IMR-90 (cell line): ENCODE measurements at regions not wholly inside any gene's neighbourhood (a gene's known extent, or its start where the extent isn't known, plus 50 kb on each side); places are given as distances from the start of the nearest gene placed in this dataset.

Source experiments
- ATAC-seq: fragments of 200-7000 bp; cut with Tn5 transposase; 2 replicates; pipeline ENCODE4 v1.9.1; 2020; ENCODE audit warnings: low read depth, mild to moderate bottlenecking, moderate library complexity
- BruUV-seq: library from RNA; stranded (reverse); fragments of 400-500 nt; replicated peaks from 2 replicates; lab custom pipeline; 2021; lab: Mats Ljungman, UMichigan
- CTCF ChIA-PET: fragments of 300-600 bp; formaldehyde crosslinking; extraction: SDS; loops from one replicate; lab custom pipeline; 2021; ENCODE audit warnings: antibody characterized with exemption; lab: Yijun Ruan, JAX
- POLR2A ChIA-PET: fragments of 300-600 bp; sonication (Branson Sonifier 250); formaldehyde crosslinking; loops from one replicate; lab custom pipeline; 2022; ENCODE audit warnings: antibody characterized with exemption; ENCODE audit not compliant: unreplicated experiment; lab: Charles Lee
- DNase-seq: peaks from one replicate; pipeline ENCODE4 v3.0.0; 2013
- H2AFZ ChIP-seq: replicated peaks from 2 replicates; pipeline ENCODE3; 2013; ENCODE audit warnings: low read length, mild to moderate bottlenecking; ENCODE audit not compliant: poor library complexity
- H2AK5ac ChIP-seq: 2 replicates; pipeline ENCODE4 v1.6.1; 2013; ENCODE audit warnings: low read depth, low read length, inconsistent platforms
- H2AK9ac ChIP-seq: replicated peaks from 2 replicates; pipeline ENCODE3; 2013; ENCODE audit warnings: mild to moderate bottlenecking, low read depth, low read length, moderate library complexity; ENCODE audit not compliant: poor library complexity
- H2BK120ac ChIP-seq: 2 replicates; pipeline ENCODE4 v1.6.1; 2013; ENCODE audit warnings: low read depth, low read length, inconsistent platforms
- H2BK15ac ChIP-seq: 3 replicates; pipeline ENCODE4 v1.6.1; 2013; ENCODE audit warnings: low read depth, low read length, inconsistent platforms
- H2BK20ac ChIP-seq: 2 replicates; pipeline ENCODE4 v1.6.1; 2013; ENCODE audit warnings: low read depth, mild to moderate bottlenecking, inconsistent platforms, low read length, moderate library complexity
- H2BK5ac ChIP-seq: 2 replicates; pipeline ENCODE4 v1.6.1; 2013; ENCODE audit warnings: mild to moderate bottlenecking, low read depth, low read length, inconsistent platforms; ENCODE audit not compliant: poor library complexity, severe bottlenecking
- H3K14ac ChIP-seq: replicated peaks from 2 replicates; pipeline ENCODE4 v1.6.1; 2013; ENCODE audit warnings: low read depth, low read length, inconsistent platforms
- H3K18ac ChIP-seq: 2 replicates; pipeline ENCODE4 v1.6.1; 2013; ENCODE audit warnings: low read depth, low read length, control low read depth
- H3K23ac ChIP-seq: 2 replicates; pipeline ENCODE4 v1.6.1; 2013; ENCODE audit warnings: low read depth, low read length, inconsistent platforms
- H3K27ac ChIP-seq: 2 replicates; pipeline ENCODE4 v1.5.1; 2013; ENCODE audit warnings: mild to moderate bottlenecking, control low read depth, low read length; ENCODE audit not compliant: insufficient read depth
- H3K27me3 ChIP-seq: 2 replicates; pipeline ENCODE4 v1.6.1; 2013; ENCODE audit warnings: low read length; ENCODE audit not compliant: control insufficient read depth, insufficient read depth
- H3K36me3 ChIP-seq: 2 replicates; pipeline ENCODE4 v1.6.1; 2013; ENCODE audit warnings: low read length, mixed read lengths; ENCODE audit not compliant: control insufficient read depth, insufficient read depth
- H3K4ac ChIP-seq: 2 replicates; pipeline ENCODE4 v1.6.1; 2013; ENCODE audit warnings: low read depth, low read length, inconsistent platforms
- H3K4me1 ChIP-seq: 2 replicates; pipeline ENCODE4 v1.6.1; 2013; ENCODE audit warnings: low read length, mixed read lengths; ENCODE audit not compliant: control insufficient read depth, insufficient read depth
- H3K4me2 ChIP-seq: 2 replicates; pipeline ENCODE4 v1.6.1; 2013; ENCODE audit warnings: low read depth, mild to moderate bottlenecking, control low read depth, low read length, moderate library complexity
- H3K4me3 ChIP-seq: 2 replicates; pipeline ENCODE4 v1.5.1; 2013; ENCODE audit warnings: low read depth, mild to moderate bottlenecking, control low read depth, low read length, moderate library complexity; ENCODE audit not compliant: insufficient read depth
- H3K56ac ChIP-seq: 2 replicates; pipeline ENCODE4 v1.6.1; 2013; ENCODE audit warnings: low read length, inconsistent platforms; ENCODE audit not compliant: insufficient read depth; ENCODE audit errors: extremely low read depth
- H3K79me1 ChIP-seq, 2 experiments: 2 replicates each; pipeline ENCODE4 v1.6.1; 2013; ENCODE audit warnings: low read length in 2 of 2, inconsistent platforms in 1 of 2, low read depth in 1 of 2
- H3K9ac ChIP-seq: 2 replicates; pipeline ENCODE4 v1.6.1; 2013; ENCODE audit warnings: low read depth, low read length, control low read depth
- H3K9me1 ChIP-seq: 2 replicates; pipeline ENCODE4 v1.6.1; 2013; ENCODE audit warnings: low read length, inconsistent platforms; ENCODE audit not compliant: insufficient read depth
- H3K9me3 ChIP-seq: 2 replicates; pipeline ENCODE4 v1.6.1; 2013; ENCODE audit warnings: low read length; ENCODE audit not compliant: control insufficient read depth, insufficient read depth
- H4K20me1 ChIP-seq: 2 replicates; pipeline ENCODE4 v1.6.1; 2013; ENCODE audit warnings: low read length, inconsistent platforms; ENCODE audit not compliant: insufficient read depth
- H4K5ac ChIP-seq: 2 replicates; pipeline ENCODE4 v1.6.1; 2013; ENCODE audit warnings: mild to moderate bottlenecking, low read depth, low read length, control low read depth
- H4K8ac ChIP-seq, 2 experiments: 2 replicates each; pipeline ENCODE4 v1.6.1; 2013; ENCODE audit warnings: low read depth in 2 of 2, low read length in 2 of 2, control low read depth in 1 of 2, inconsistent platforms in 1 of 2
- H4K91ac ChIP-seq: 2 replicates; pipeline ENCODE4 v1.6.1; 2013; ENCODE audit warnings: low read depth, low read length, inconsistent platforms; ENCODE audit not compliant: insufficient read depth
- BHLHE40 ChIP-seq: fragments of 150-350 bp; IDR thresholded peaks from 2 replicates; pipeline ENCODE4 v1.6.1; 2016; ENCODE audit warnings: mild to moderate bottlenecking, low read depth, low read length
- MAFK ChIP-seq: IDR thresholded peaks from 2 replicates; pipeline ENCODE4 v1.6.1; 2012; ENCODE audit warnings: low read depth, low read length, improper control_type of control experiment
- POLR2A ChIP-seq: IDR thresholded peaks from 2 replicates; pipeline ENCODE4 v1.6.1; 2012; ENCODE audit warnings: mild to moderate bottlenecking, low read depth, low read length
- RAD21 ChIP-seq: IDR thresholded peaks from 2 replicates; pipeline ENCODE4 v1.6.1; 2012; ENCODE audit warnings: low read length, improper control_type of control experiment
- RCOR1 ChIP-seq: IDR thresholded peaks from 2 replicates; pipeline ENCODE4 v1.6.1; 2012; ENCODE audit warnings: mild to moderate bottlenecking, low read length, improper control_type of control experiment; ENCODE audit not compliant: insufficient replicate concordance
- SMC3 ChIP-seq: fragments of 150-350 bp; IDR thresholded peaks from 2 replicates; pipeline ENCODE4 v1.6.1; 2016; ENCODE audit warnings: low read depth, mild to moderate bottlenecking, antibody characterized with exemption, low read length, moderate library complexity
- WGBS, 2 experiments: methylation state at CpG; one replicate each; pipeline versions ENCODE4 v1.1.5 to v1.1.7; 2013; ENCODE audit warnings: missing lambda C conversion rate in 2 of 2; ENCODE audit not compliant: insufficient read length in 1 of 2; ENCODE audit errors: extremely low coverage in 2 of 2; 5-methylcytosine and 5-hydroxymethylcytosine counted together
- dilution Hi-C: fragments of 300-500 bp; cut with HindIII; formaldehyde crosslinking; loops from one replicate; pipeline ENCODE4 v1.14.3; 2018; ENCODE audit warnings: low sequenced_read_pairs; ENCODE audit not compliant: unreplicated experiment
- in situ Hi-C: fragments of 300-500 bp; cut with MboI; formaldehyde crosslinking; loops from 3 replicates; pipeline ENCODE4 v1.14.3; 2019; ENCODE audit warnings: low sequenced_read_pairs, inconsistent platforms, mixed read lengths
- intact Hi-C: fragments of 100-400 bp; cut with micrococcal nuclease; formaldehyde crosslinking; loops from 2 replicates; pipeline ENCODE4 v1.10.0; 2022
- TF ChIP-seq, protein P1 (sequence below): conservative IDR thresholded peaks from 2 replicates; pipeline ENCODE4 v1.5.1; 2012; ENCODE audit warnings: mild to moderate bottlenecking, low read depth, low read length, improper control_type of control experiment
- TF ChIP-seq, protein P2 (sequence below): fragments of 150-350 bp; IDR thresholded peaks from 2 replicates; pipeline ENCODE4 v1.6.1; 2017; ENCODE audit warnings: mild to moderate bottlenecking, antibody characterized with exemption, low read length, low read depth

DNA sequence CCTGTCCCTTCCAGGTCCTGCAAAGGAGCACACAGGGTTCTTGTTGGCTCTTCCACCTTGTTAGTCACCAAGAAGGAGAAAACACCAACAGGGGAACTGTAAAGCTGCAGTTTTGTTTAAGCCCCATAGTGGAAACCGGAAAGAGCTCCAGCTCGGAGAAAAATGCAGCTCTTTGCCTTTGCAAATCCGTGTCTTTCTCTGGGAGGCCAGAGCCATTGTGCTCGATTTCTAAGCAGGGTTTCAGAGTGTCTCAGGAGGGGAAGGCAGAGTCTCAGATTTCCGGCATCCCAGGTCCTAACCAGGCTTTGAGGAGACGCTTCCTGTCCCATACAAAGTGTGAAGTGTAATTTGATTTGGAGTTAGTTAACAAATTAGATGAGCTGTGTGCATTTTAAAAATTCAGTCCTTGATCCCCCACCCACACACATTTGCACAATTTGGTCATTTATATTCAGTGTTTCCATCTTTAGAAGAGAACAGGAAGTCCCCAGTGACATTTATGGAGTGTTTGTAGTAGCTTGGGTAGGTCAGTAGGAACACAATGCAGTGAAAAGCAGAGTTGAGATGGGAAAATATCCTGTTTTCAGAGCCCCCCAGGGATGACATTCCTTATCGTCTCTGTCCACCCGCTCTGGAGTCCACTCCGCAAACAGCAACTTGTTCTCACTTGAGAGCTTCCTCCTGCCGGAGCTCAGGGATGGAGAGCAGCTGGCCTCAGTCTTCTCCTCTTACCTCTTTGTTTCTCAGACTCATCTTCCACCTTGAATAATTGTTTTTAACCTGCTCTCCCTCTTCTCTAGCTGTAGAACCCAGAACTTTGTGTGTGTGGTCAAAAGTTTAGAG lies 331.9 kb downstream of the SEC14L1 start:
- peak overlapping the region; percentile 78 for H3K14ac ChIP-seq
- peaks cover 52 to 96% of the 10 kb centered on the region in 2 experiments for H3K79me1 ChIP-seq
- WGBS, 2 experiments = 0% methylated on average over 1 of the region's 10 CpGs; no CpG with 5 or more reads in 1 of the 2 experiments
- H4K5ac ChIP-seq = no peak overlapping the region; the same call in 1 of the 2 replicates
- no TSS peak for BruUV-seq
- H3K27me3 ChIP-seq = no peaks in the 10 kb centered on the region
- in situ Hi-C loops (no loop called here), intact Hi-C loops (no loop called here), dilution Hi-C loops (no loop called here)
- peaks cover 68% of the 10 kb centered on the region for H3K4me1 ChIP-seq
- H3K9me1 ChIP-seq = peaks cover 68% of the 10 kb centered on the region
- peak overlapping the region; percentile 66; the same call in 1 of the 2 replicates for H4K91ac ChIP-seq
- DNase-seq = peak; percentile 51
- peak overlapping the region; percentile 57 for H2AK5ac ChIP-seq
- peak overlapping the region; percentile 61 for H3K27ac ChIP-seq
- H2BK120ac ChIP-seq = peak overlapping the region; percentile 71
- H3K36me3 ChIP-seq = peaks cover 12% of the 10 kb centered on the region; the same call in 1 of the 2 replicates
- peak overlapping the region; percentile 53 for H3K4ac ChIP-seq
- H2AK9ac ChIP-seq = peak overlapping the region; percentile 68
- H3K9ac ChIP-seq = no peak overlapping the region; the same call in 1 of the 2 replicates
- CTCF ChIA-PET = no interaction called here
- peak overlapping the region; percentile 59 for H2BK20ac ChIP-seq
- peak overlapping the region; percentile 94 for H3K23ac ChIP-seq
- H3K56ac ChIP-seq = peak overlapping the region; percentile 60; the same call in 1 of the 2 replicates
- TF ChIP-seq RCOR1 (no peak), SMC3 (no peak), BHLHE40 (no peak), RAD21 (no peak), POLR2A (no peak), MAFK (no peak)
- TF ChIP-seq, protein P1, sequence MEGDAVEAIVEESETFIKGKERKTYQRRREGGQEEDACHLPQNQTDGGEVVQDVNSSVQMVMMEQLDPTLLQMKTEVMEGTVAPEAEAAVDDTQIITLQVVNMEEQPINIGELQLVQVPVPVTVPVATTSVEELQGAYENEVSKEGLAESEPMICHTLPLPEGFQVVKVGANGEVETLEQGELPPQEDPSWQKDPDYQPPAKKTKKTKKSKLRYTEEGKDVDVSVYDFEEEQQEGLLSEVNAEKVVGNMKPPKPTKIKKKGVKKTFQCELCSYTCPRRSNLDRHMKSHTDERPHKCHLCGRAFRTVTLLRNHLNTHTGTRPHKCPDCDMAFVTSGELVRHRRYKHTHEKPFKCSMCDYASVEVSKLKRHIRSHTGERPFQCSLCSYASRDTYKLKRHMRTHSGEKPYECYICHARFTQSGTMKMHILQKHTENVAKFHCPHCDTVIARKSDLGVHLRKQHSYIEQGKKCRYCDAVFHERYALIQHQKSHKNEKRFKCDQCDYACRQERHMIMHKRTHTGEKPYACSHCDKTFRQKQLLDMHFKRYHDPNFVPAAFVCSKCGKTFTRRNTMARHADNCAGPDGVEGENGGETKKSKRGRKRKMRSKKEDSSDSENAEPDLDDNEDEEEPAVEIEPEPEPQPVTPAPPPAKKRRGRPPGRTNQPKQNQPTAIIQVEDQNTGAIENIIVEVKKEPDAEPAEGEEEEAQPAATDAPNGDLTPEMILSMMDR = no peak
- TF ChIP-seq, protein P2, sequence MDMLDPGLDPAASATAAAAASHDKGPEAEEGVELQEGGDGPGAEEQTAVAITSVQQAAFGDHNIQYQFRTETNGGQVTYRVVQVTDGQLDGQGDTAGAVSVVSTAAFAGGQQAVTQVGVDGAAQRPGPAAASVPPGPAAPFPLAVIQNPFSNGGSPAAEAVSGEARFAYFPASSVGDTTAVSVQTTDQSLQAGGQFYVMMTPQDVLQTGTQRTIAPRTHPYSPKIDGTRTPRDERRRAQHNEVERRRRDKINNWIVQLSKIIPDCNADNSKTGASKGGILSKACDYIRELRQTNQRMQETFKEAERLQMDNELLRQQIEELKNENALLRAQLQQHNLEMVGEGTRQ = no peak
- peak overlapping the region in 1 of 2 experiments; percentile 26; a peak in 1 of 4 replicates for H4K8ac ChIP-seq
- POLR2A ChIA-PET = no interaction called here
- H3K9me3 ChIP-seq = no peaks in the 10 kb centered on the region
- ATAC-seq = no peak
- no peak overlapping the region for H2BK5ac ChIP-seq
- no peak overlapping the region for H3K4me3 ChIP-seq
- H3K4me2 ChIP-seq = peak overlapping the region; percentile 48
- peak overlapping the region; percentile 39; the same call in 1 of the 3 replicates for H2BK15ac ChIP-seq
- H3K18ac ChIP-seq = peak overlapping the region; percentile 5; the same call in 1 of the 2 replicates
- peaks cover 98% of the 10 kb centered on the region for H4K20me1 ChIP-seq
- no peak overlapping the region for H2AFZ ChIP-seq
